Activated T-cell treated with anti-CD3 and anti-CD28 coated beads, Interleukin-2, amount 50 U/mL, for 24 hours (primary cell): ENCODE measurements at regions not wholly inside any gene's neighbourhood (a gene's known extent, or its start where the extent isn't known, plus 50 kb on each side); places are given as distances from the start of the nearest gene placed in this dataset.

Experiments
- DNase-seq: peaks from one replicate; pipeline ENCODE4 v3.0.0-alpha.2; 2020
- H3K27ac Mint-ChIP-seq: 2 replicates; pipeline ENCODE4 v1.8.0; 2020; ENCODE audit warnings: mild to moderate bottlenecking, mixed read lengths
- H3K27me3 Mint-ChIP-seq: 2 replicates; pipeline ENCODE4 v1.8.0; 2020; ENCODE audit warnings: mixed read lengths
- H3K36me3 Mint-ChIP-seq: 2 replicates; pipeline ENCODE4 v1.8.0; 2020; ENCODE audit warnings: low read depth, mixed read lengths
- H3K4me1 Mint-ChIP-seq: 2 replicates; pipeline ENCODE4 v1.8.0; 2020; ENCODE audit warnings: low read depth, mixed read lengths
- H3K4me3 Mint-ChIP-seq: 2 replicates; pipeline ENCODE4 v1.8.0; 2020; ENCODE audit warnings: mild to moderate bottlenecking, moderate library complexity, mixed read lengths
- H3K9me3 Mint-ChIP-seq: 2 replicates; pipeline ENCODE4 v1.8.0; 2020; ENCODE audit warnings: mixed read lengths

DNA sequence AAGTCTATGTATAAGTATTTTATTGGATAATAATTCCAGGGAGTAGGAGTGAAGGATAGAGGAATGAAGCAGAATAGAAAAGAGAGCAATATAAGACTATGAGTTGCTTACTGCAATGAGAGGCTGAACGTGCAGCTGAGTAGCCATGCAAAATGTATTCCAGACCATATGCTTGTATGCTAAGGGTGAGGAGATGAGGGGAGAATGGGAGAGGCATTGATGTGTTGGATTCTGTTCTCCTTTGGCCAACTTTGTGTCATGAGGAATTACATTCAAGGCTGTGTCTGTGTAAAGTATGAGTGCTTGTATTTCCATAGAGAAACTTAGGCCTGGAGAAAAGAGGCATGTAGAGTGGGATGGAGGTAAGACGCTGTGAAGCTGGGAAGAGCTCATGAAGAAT is 301.8 kb downstream of the ARL6IP6 start:
- H3K27ac Mint-ChIP-seq = no peak overlapping the region
- no peaks in the 10 kb centered on the region for H3K4me1 Mint-ChIP-seq
- H3K4me3 Mint-ChIP-seq = no peak overlapping the region
- no peaks in the 10 kb centered on the region for H3K36me3 Mint-ChIP-seq
- DNase-seq = no peak
- H3K27me3 Mint-ChIP-seq = no peaks in the 10 kb centered on the region
- H3K9me3 Mint-ChIP-seq = peaks cover 25% of the 10 kb centered on the region

DNA sequence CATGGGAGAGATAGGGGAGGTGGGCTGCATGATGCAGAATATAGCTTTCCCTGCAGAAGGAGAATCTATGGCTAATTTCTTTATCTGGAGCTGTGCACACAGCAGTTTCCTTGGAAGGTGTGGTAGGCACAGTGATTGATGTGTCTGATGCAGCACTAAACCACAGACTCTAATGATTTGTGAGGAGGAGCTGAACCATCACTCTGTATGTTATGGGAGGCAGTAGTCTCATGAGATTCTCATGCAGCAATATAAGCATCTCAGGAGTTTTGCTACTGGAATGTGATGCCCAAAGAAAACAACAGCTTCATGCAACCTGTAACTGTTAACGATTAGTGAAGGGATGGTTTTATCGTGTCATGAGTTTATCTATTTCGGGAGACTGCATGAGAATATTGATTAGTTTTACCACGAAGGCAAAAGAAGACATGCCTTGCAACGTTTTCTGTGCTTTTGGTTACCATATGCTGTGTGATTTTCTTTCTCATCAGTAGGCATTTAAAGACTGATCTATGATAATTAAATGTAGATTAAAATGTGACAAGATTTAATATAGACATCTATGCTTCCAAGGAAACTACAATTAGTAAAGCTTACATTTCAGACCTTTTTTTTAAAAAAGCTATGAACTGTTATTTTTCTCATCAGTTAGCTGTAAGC is 286.8 kb downstream of the ARL6IP6 start:
- no peaks in the 10 kb centered on the region for H3K27me3 Mint-ChIP-seq
- H3K36me3 Mint-ChIP-seq = no peaks in the 10 kb centered on the region
- H3K4me3 Mint-ChIP-seq = no peak overlapping the region
- DNase-seq = no peak
- H3K27ac Mint-ChIP-seq = no peak overlapping the region
- no peaks in the 10 kb centered on the region for H3K4me1 Mint-ChIP-seq
- H3K9me3 Mint-ChIP-seq = no peaks in the 10 kb centered on the region

DNA sequence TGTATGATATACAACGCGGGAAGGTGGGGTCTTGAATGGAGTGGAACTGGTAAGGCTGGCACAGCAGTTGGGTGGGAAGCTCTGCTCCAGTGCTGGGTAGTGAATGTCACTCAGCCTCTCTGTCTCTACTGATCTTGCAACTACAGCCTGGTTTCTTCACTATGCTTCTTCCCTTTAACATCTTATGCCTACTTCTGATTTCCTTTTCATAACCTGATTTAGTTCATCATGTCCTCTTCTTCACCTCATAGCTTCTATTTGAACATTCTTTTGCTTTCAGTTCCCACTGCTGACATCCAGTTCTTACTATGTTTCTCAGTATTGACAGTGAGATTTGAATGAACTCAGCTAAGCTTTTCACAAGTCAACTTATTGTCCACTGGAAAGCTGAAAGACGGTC is 286.2 kb downstream of the ARL6IP6 start:
- Mint-ChIP-seq H3K9me3 (no peaks in the 10 kb centered on the region), H3K36me3 (no peaks in the 10 kb centered on the region), H3K4me1 (no peaks in the 10 kb centered on the region), H3K4me3 (no peak overlapping the region), H3K27me3 (no peaks in the 10 kb centered on the region), H3K27ac (no peak overlapping the region)
- DNase-seq = no peak

DNA sequence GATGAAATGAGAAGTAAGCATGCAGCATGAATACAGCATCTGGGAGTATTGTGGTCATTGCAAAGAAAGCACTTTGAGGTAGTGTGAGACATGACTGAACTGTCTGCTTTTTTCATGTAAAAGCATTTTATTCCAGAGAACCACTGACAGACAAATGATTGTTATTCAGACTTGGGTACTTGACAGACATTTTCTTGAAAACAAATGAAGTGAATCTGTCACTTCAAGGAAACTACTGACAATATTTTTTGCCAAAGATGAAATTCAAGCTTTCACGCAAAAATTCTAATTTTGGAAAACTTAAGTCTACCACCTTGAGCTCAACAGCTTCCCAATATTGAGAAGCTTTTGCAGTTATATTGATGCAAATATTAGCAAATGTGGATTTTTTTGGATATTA is 255.7 kb downstream of the ARL6IP6 start:
- no peaks in the 10 kb centered on the region for H3K36me3 Mint-ChIP-seq
- peaks cover 6% of the 10 kb centered on the region for H3K9me3 Mint-ChIP-seq
- DNase-seq = no peak

DNA sequence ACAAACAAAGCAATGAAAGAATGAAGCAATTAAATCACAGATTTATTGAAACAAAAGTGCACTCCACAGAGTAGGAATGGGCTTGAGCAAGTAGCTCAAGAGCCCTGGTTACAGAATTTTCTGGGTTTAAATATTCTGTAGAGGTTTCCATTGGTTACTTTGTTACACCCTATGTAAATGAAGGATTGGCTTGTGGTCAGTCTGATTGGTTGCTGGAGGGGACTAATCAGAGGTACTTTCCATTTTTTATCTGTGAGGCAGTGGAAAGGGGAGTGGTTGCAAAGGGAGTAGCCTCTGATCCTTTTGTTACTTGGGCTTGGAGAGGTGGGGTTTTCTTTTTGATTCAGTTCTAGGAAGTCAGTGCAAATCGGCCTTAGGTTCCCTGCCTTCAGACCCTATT is 253.3 kb downstream of the ARL6IP6 start:
- Mint-ChIP-seq H3K36me3 (no peaks in the 10 kb centered on the region), H3K9me3 (peaks cover 6% of the 10 kb centered on the region), H3K27ac (no peak overlapping the region), H3K27me3 (no peaks in the 10 kb centered on the region), H3K4me3 (no peak overlapping the region), H3K4me1 (no peaks in the 10 kb centered on the region)
- no peak for DNase-seq

More for the DNA sequence above, 255.7 kb downstream of the ARL6IP6 start:
- no peaks in the 10 kb centered on the region for H3K27me3 Mint-ChIP-seq
- H3K4me3 Mint-ChIP-seq = no peak overlapping the region
- H3K4me1 Mint-ChIP-seq = no peaks in the 10 kb centered on the region
- H3K27ac Mint-ChIP-seq = no peak overlapping the region

DNA sequence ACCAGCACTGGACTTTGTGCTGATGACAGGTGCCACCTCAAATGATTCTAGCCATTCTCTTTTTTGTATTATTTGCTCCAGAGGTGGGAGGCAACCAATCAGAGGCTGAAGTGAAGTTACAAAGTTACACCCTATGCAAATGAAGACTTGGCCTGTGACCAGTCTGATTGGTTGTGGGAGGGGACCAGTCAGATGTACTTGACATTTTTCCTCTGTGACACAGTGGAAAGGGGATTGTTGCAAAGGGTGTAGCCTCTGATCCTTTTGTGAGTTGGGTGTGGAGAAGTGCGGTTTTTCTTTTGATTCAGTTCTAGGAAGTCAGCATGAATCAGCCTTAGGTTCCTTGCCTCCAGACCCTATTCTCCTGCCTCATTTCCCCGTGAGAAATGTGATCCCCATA is 244.0 kb downstream of the ARL6IP6 start:
- no peak overlapping the region for H3K27ac Mint-ChIP-seq
- no peaks in the 10 kb centered on the region for H3K4me1 Mint-ChIP-seq
- peaks cover 2% of the 10 kb centered on the region for H3K27me3 Mint-ChIP-seq
- no peak for DNase-seq
- H3K9me3 Mint-ChIP-seq = no peaks in the 10 kb centered on the region
- no peak overlapping the region for H3K4me3 Mint-ChIP-seq
- no peaks in the 10 kb centered on the region for H3K36me3 Mint-ChIP-seq

DNA sequence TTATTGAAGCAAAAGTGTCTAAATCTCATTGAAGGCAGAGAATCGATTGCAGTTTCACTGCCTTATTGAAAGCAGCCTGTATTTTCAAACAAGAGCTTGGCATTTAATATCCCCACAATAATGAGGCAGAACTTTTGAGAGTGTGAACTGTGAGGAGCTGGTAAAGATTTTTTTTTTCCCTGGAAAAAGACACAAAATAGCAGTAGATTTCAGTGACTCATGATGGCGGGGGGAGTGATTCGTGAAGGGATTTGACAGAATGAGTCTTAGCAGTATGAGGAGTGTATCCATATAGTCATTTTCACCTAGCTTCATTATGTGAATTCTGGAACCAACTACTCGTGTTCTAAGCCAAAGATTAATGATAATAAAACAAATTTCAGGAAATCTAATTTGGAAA is 242.9 kb downstream of the ARL6IP6 start:
- Mint-ChIP-seq H3K4me1 (no peaks in the 10 kb centered on the region), H3K27ac (no peak overlapping the region), H3K27me3 (peaks cover 2% of the 10 kb centered on the region), H3K4me3 (no peak overlapping the region), H3K9me3 (no peaks in the 10 kb centered on the region), H3K36me3 (no peaks in the 10 kb centered on the region)
- no peak for DNase-seq

DNA sequence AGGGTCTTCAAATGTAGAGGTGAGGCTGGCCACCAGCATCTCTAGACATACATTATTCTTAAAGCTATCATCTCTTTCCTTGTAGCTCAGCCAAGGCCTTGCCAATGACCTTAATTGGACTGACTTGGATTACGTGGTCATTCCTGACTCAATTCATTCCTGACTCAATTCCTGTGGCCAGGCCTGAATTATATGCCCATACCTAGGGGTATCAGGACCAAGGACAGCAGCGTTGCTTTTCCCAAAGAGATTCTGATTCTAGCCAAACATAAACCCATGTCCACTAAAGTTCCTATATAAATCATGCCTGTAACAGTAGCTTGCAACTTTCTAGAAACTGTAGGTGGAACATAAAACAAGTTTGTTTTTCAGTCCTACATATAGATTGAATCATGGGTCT is 231.7 kb downstream of the ARL6IP6 start:
- no peak overlapping the region for H3K27ac Mint-ChIP-seq

DNA sequence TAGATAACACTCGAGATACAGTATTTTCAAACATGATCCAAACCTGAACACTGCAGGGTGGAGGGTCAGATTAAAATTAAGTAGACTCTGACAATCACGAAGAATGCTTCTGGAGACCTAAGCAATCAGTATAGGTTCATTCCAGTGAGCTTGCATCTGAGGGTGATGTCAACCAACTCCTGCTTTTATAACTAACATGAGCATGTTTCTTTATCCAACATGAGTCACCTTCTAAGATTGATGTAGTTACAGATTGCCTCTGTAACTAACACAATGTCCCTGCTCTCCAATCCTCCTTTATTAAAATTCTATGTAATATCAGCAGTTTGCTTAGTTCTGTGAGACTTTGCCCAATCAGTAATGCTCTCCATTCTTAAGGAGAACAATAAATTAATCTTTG is 225.7 kb downstream of the ARL6IP6 start:
- Mint-ChIP-seq H3K36me3 (no peaks in the 10 kb centered on the region), H3K27me3 (peaks cover 2% of the 10 kb centered on the region), H3K27ac (no peak overlapping the region), H3K4me3 (no peak overlapping the region), H3K9me3 (no peaks in the 10 kb centered on the region), H3K4me1 (no peaks in the 10 kb centered on the region)
- no peak for DNase-seq

More for the DNA sequence above, 231.7 kb downstream of the ARL6IP6 start:
- no peaks in the 10 kb centered on the region for H3K36me3 Mint-ChIP-seq
- DNase-seq = no peak
- no peaks in the 10 kb centered on the region for H3K27me3 Mint-ChIP-seq
- no peaks in the 10 kb centered on the region for H3K4me1 Mint-ChIP-seq
- no peak overlapping the region for H3K4me3 Mint-ChIP-seq
- peaks cover 2% of the 10 kb centered on the region for H3K9me3 Mint-ChIP-seq

DNA sequence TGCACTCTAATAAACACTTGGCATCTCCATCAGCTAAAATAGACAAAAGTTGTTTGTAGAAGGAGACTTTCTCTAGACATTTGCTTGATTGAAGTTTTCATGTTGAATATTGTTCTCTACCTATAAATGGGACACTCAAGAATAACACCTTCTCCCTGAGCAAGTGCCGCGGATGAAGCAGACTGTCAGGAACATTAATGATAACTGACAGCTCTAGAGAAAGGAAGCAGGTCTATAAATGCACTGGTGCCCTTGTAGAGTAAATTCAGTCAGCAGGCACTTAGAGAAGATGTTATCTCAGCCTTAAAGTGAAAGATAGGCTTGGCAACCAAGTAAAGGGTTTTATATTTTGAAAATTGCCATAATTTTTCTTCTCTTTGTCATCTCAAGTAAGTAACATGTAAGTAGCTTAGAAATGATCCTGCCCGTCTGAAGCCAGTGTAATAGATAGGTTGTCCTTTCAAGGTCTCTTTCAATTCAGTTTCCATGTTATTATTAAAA is 224.6 kb downstream of the ARL6IP6 start:
- Mint-ChIP-seq H3K9me3 (peaks cover 6% of the 10 kb centered on the region), H3K27ac (no peak overlapping the region), H3K4me1 (no peaks in the 10 kb centered on the region), H3K27me3 (peaks cover 2% of the 10 kb centered on the region), H3K4me3 (no peak overlapping the region), H3K36me3 (no peaks in the 10 kb centered on the region)
- no peak for DNase-seq

DNA sequence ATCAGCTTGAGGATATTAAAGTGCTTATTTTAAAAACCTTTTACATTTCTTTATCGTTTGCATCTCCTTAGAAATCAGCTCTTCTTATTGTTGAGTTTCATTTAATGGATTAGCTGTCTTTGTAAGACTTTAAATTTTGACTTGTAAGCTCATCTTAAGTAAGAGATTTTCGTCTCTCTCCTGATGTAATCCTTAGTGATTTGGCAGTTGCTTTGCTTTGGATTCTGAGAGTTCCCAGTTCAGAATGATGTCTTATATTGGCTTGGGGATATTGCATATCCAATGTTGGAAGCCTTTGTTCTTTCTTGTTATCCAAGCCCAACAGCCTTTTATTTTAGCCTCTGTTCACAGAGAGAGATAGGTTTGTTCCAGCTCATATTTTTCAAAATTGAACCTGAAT is 212.1 kb downstream of the ARL6IP6 start:
- Mint-ChIP-seq H3K27ac (no peak overlapping the region), H3K4me3 (no peak overlapping the region), H3K4me1 (no peaks in the 10 kb centered on the region), H3K9me3 (peaks cover 7% of the 10 kb centered on the region), H3K27me3 (peaks cover 5% of the 10 kb centered on the region), H3K36me3 (no peaks in the 10 kb centered on the region)
- no peak for DNase-seq

DNA sequence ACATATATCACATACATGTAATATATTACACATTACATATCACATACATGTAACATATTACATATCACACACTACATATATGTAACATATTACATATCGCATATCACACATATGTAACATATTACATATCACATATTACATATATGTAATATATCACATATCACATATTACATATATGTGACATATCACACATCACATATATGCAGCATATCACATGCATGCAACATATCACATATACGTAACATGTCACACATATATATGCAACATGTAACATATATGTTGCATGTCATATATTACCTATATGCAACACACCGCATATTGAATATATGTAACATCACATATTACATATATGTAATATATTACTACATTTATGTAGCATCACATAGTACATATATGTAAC is 211.2 kb downstream of the ARL6IP6 start:
- no peak overlapping the region for H3K4me3 Mint-ChIP-seq
- peaks cover 6% of the 10 kb centered on the region for H3K27me3 Mint-ChIP-seq
- peaks cover 7% of the 10 kb centered on the region for H3K9me3 Mint-ChIP-seq
- H3K4me1 Mint-ChIP-seq = no peaks in the 10 kb centered on the region
- DNase-seq = no peak
- no peak overlapping the region for H3K27ac Mint-ChIP-seq
- no peaks in the 10 kb centered on the region for H3K36me3 Mint-ChIP-seq

DNA sequence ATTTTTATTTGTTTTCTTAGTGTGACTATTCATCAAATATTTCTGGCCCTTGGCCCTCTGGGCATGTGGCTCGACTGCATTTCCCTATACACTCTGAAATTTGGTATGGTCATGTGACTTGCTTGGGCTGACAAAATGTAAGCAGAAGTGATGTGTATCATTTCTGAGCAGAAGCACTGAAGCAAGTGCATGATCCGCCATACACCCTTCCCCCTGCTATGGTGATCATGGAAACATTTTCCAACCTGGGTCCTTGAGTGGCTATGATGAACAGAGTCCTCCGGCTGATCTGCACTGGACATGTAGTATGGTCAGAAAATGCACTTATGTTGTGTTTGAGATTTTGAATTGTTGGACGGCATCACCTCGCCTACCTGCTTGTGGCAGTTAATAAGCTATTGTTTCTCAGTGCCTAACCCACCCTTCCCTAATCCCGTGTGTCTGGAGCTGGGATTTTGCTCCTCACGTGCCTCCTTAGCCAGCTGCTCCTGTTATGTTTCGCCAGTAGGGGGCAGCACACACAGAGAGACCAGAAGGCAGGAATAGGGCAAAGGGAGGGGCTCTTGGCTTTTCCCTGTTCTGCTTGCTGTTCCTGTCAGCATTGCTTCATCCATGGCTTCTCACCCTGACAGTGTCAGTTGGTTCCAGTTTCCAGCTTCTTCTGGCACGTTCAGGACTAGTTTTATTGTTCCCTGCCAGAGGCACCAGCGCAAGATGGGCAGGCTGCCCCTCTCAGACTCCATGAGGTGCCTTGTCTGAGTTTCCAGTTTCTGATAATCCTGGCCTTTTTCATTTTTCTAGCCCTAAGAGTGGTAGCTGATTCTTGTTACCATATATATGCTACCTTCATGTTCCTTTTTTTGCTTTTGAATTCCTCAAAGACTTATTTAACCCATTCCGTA is 207.4 kb downstream of the ARL6IP6 start:
- H3K4me3 Mint-ChIP-seq = no peak overlapping the region
- no peaks in the 10 kb centered on the region for H3K4me1 Mint-ChIP-seq
- H3K27me3 Mint-ChIP-seq = peaks cover 12% of the 10 kb centered on the region
- no peak overlapping the region for H3K27ac Mint-ChIP-seq
- H3K9me3 Mint-ChIP-seq = no peaks in the 10 kb centered on the region
- H3K36me3 Mint-ChIP-seq = no peaks in the 10 kb centered on the region
- DNase-seq = no peak

DNA sequence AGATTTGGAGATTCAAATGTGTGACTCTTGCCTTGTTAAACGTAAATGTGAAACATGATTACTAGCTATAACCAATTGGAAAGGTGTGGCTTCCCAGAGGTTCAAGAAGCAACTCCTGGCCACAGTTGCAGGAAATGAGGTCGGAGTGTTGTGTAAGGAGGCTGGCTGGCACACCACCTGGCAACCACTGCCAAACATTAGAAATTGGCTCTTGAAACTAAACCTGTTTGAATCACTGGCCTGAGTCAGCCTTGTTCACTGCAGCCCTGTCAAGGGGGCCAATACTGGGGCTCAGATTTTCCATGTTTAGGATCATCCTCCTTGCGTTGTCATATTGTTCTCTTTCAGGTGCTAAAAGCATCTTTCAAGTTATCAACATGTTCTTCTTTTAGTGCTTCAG is 206.3 kb downstream of the ARL6IP6 start:
- no peak for DNase-seq
- Mint-ChIP-seq H3K27me3 (peaks cover 12% of the 10 kb centered on the region), H3K9me3 (no peaks in the 10 kb centered on the region), H3K27ac (no peak overlapping the region), H3K4me1 (no peaks in the 10 kb centered on the region), H3K4me3 (no peak overlapping the region), H3K36me3 (no peaks in the 10 kb centered on the region)

DNA sequence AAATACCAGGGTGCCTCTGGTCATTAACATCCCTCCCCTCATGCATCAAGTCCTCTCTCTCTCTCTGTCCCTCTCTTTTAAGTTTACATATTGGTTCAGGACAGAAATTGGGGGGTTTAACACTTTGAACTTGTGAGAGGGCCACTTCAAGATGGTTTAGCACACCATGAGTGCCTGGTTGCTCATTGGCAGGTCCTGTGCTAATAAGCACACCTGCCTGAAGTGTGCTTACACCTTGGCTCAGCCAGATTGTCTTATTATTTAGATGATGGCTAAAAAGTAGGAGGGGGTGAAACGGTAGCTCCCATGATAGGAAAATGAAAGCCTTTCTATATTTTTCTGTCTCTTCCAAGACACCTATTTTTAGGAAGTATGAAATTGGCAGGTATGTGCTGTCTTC is 205.8 kb downstream of the ARL6IP6 start:
- H3K27ac Mint-ChIP-seq = no peak overlapping the region
- H3K36me3 Mint-ChIP-seq = no peaks in the 10 kb centered on the region
- no peak overlapping the region for H3K4me3 Mint-ChIP-seq
- no peaks in the 10 kb centered on the region for H3K4me1 Mint-ChIP-seq
- H3K27me3 Mint-ChIP-seq = peaks cover 12% of the 10 kb centered on the region
- DNase-seq = no peak
- H3K9me3 Mint-ChIP-seq = no peaks in the 10 kb centered on the region
